HFFc6 (cell line): ENCODE measurements at regions not wholly inside any gene's neighbourhood (a gene's known extent, or its start where the extent isn't known, plus 50 kb on each side); places are given as distances from the start of the nearest gene placed in this dataset.

Source experiments
- DNase-seq: peaks from one replicate; pipeline ENCODE4 v3.0.0-alpha.2; 2018
- H3K27ac Mint-ChIP-seq: 2 replicates; pipeline ENCODE4 v1.8.0; 2020; ENCODE audit warnings: mild to moderate bottlenecking, mixed read lengths
- H3K27me3 Mint-ChIP-seq: 2 replicates; pipeline ENCODE4 v1.8.0; 2021; ENCODE audit warnings: mild to moderate bottlenecking, moderate library complexity, mixed read lengths; ENCODE audit not compliant: insufficient read depth
- H3K36me3 Mint-ChIP-seq: 2 replicates; pipeline ENCODE4 v1.8.0; 2021; ENCODE audit warnings: low read depth, mixed read lengths
- H3K4me1 Mint-ChIP-seq: 2 replicates; pipeline ENCODE4 v1.8.0; 2020; ENCODE audit warnings: low read depth, mixed read lengths
- H3K4me3 Mint-ChIP-seq: 2 replicates; pipeline ENCODE4 v1.8.0; 2020; ENCODE audit warnings: mild to moderate bottlenecking, moderate library complexity, mixed read lengths
- H3K9me3 Mint-ChIP-seq: 2 replicates; pipeline ENCODE4 v1.8.0; 2020; ENCODE audit warnings: mild to moderate bottlenecking, mixed read lengths
- TF ChIP-seq, protein P1 (sequence below): fragments of 200-600 bp; sonication (generic); IDR thresholded peaks from 2 replicates; pipeline ENCODE4 v1.5.0; 2021; ENCODE audit warnings: antibody characterized with exemption, mild to moderate bottlenecking

DNA sequence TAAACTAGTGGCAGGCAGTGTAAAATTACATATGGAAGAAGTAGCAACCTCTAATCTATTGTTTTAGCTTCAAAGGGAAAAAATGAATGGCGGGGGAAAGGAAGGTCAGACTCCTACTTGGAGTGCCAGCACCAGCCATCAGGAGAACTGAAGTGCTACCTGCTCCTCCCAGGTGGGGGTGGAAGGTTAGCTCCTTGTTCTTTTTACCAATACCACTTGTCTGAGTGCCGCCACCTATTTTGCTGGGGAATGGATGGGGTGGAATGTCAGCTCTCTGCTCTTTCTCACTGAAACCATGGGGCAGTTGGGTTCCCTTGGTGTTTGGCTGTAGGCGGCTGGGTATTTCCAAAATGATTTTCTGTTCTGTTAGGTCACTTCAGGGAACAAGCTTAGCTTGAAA, 428.7 kb upstream of the EPHA3 start:
- TF ChIP-seq, protein P1, sequence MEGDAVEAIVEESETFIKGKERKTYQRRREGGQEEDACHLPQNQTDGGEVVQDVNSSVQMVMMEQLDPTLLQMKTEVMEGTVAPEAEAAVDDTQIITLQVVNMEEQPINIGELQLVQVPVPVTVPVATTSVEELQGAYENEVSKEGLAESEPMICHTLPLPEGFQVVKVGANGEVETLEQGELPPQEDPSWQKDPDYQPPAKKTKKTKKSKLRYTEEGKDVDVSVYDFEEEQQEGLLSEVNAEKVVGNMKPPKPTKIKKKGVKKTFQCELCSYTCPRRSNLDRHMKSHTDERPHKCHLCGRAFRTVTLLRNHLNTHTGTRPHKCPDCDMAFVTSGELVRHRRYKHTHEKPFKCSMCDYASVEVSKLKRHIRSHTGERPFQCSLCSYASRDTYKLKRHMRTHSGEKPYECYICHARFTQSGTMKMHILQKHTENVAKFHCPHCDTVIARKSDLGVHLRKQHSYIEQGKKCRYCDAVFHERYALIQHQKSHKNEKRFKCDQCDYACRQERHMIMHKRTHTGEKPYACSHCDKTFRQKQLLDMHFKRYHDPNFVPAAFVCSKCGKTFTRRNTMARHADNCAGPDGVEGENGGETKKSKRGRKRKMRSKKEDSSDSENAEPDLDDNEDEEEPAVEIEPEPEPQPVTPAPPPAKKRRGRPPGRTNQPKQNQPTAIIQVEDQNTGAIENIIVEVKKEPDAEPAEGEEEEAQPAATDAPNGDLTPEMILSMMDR: no peak
- H3K9me3 Mint-ChIP-seq: peaks cover 18% of the 10 kb centered on the region
- no peaks in the 10 kb centered on the region for H3K27me3 Mint-ChIP-seq
- no peak overlapping the region for H3K4me3 Mint-ChIP-seq
- no peak overlapping the region for H3K27ac Mint-ChIP-seq
- no peak for DNase-seq
- no peaks in the 10 kb centered on the region; the same call in 1 of the 2 replicates for H3K4me1 Mint-ChIP-seq
- no peaks in the 10 kb centered on the region for H3K36me3 Mint-ChIP-seq

DNA sequence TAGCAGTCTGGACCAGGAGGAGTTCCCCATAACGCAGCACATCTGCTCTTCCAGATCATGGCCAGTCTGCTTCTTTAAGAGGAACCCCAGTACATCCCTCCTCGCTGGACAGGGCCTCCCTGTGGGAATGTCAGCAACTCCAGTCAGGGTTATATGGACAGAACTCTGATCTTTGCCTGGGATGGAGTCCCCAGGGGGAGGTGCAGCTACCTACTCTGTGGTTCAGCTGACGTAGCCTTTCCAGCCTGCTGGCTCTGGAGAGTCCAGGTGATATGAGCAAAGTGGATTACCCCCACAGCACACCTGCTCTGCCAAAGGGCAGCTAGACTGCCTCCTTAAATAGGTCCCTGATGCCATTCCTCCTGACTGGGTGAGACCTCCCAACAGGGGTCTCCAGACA, 417.1 kb upstream of the EPHA3 start:
- Mint-ChIP-seq H3K4me1 (no peaks in the 10 kb centered on the region), H3K27me3 (no peaks in the 10 kb centered on the region; the same call in 1 of the 2 replicates), H3K36me3 (no peaks in the 10 kb centered on the region), H3K4me3 (no peak overlapping the region), H3K9me3 (peaks cover 16% of the 10 kb centered on the region), H3K27ac (no peak overlapping the region)
- no peak for DNase-seq
- TF ChIP-seq, protein P1: no peak

DNA sequence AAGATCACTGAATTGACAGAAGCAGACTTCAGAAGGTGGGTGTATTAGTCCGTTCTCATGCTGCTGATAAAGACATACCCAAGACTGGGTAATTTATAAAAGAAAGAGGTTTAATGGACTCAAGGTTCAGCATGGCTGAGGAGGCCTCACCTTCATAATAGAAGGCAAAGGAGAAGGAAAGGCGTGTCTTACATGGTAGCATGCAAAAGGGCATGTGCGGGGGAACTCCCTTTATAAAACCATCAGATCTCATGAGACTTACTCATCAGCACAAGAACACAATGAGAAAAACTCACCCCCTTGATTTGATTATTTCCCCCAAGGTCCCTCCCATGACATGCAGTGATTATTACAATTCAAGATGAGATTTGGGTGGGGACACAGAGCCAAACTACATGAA, 416.3 kb upstream of the EPHA3 start:
- H3K36me3 Mint-ChIP-seq: no peaks in the 10 kb centered on the region
- H3K27me3 Mint-ChIP-seq: no peaks in the 10 kb centered on the region; the same call in 1 of the 2 replicates
- no peaks in the 10 kb centered on the region for H3K4me1 Mint-ChIP-seq
- no peak overlapping the region for H3K4me3 Mint-ChIP-seq
- no peak for DNase-seq
- peaks cover 21% of the 10 kb centered on the region for H3K9me3 Mint-ChIP-seq
- TF ChIP-seq, protein P1: no peak
- H3K27ac Mint-ChIP-seq: no peak overlapping the region

DNA sequence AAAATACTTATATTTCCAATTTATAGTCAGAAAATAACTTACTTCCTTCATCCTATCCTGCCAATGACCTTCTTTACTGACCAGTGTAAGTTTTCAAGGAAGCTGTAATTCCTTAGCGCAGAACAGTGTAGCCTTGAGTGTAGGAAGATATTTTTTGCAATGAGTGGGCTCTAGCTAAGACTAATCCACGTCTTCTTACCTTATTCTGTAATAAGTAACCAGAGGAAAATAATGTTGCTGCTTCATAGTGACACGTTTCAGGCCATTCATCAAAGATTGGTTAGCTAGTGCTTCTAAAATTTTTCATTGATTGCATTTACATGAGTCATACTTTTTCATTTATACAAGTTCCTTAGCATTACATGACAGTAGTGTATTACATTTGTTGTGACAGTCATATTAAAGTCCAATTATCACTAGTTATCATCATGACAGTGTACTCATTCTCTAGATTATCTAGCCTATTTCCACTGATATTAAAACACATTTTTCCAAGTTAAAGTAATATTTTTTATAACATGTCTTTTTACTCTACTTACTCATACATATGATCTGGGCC, 403.8 kb upstream of the EPHA3 start:
- no peak for DNase-seq
- Mint-ChIP-seq H3K9me3 (peaks cover 16% of the 10 kb centered on the region; the same call in 1 of the 2 replicates), H3K36me3 (no peaks in the 10 kb centered on the region), H3K27me3 (no peaks in the 10 kb centered on the region), H3K4me1 (no peaks in the 10 kb centered on the region; the same call in 1 of the 2 replicates), H3K4me3 (no peak overlapping the region), H3K27ac (no peak overlapping the region)
- TF ChIP-seq, protein P1: no peak

DNA sequence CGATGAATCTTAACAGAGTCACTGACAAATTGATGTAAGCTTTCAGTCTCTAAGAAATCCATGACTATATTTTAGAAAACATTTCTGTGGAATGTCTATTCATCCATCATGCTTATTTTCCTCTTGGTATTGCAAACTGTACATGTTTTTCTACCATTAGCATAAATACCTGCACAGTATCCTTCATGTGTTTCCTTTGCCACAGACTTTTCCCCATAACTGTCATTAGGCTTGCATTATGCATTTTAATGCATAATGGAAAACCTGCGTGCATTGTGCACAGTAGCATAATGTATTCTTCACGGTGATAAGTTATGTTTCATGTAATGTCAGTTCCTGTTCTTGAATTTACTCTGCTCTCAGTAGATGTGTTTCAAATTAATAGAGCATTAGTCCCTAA, 403.1 kb upstream of the EPHA3 start:
- DNase-seq: no peak
- peaks cover 20% of the 10 kb centered on the region; the same call in 1 of the 2 replicates for H3K9me3 Mint-ChIP-seq
- H3K4me1 Mint-ChIP-seq: no peaks in the 10 kb centered on the region; the same call in 1 of the 2 replicates
- no peaks in the 10 kb centered on the region for H3K27me3 Mint-ChIP-seq
- no peak overlapping the region for H3K27ac Mint-ChIP-seq
- H3K36me3 Mint-ChIP-seq: no peaks in the 10 kb centered on the region
- TF ChIP-seq, protein P1: no peak
- no peak overlapping the region for H3K4me3 Mint-ChIP-seq
